ENCODE measurements at regions not wholly inside any gene's neighbourhood (a gene's known extent, or its start where the extent isn't known, plus 50 kb on each side); places are given as distances from the start of the nearest gene placed in this dataset.

GRCh38 chr13:22076658-22077057 is 405.8 kb downstream of the FGF9 start:
- Histone ChIP-seq H3K27ac (no peak overlapping the region), H3K4me3 (no peak overlapping the region), H3K4me1 (no peaks in the 10 kb centered on the region), H3K36me3 (no peaks in the 10 kb centered on the region), H3K9me3 (no peaks in the 10 kb centered on the region), H3K27me3 (no peaks in the 10 kb centered on the region)
- no peak for DNase-seq
- WGBS, 5 donors, result 45 to 72% (median 60%) methylated on average over 2 of the region's 2 CpGs
- TF ChIP-seq POLR2AphosphoS5 (IDR thresholded peaks at IDR 0.05) (no peak), POLR2A (IDR thresholded peaks at IDR 0.05) (no peak), EP300 (IDR thresholded peaks at IDR 0.05) (no peak), CTCF (IDR thresholded peaks at IDR 0.05) (no peak)
- intact Hi-C loops (cut with DNase I; ENCODE audit: low total_unique reads), result no loop called here

- Histone ChIP-seq H3K36me3 (no peaks in the 10 kb centered on the region), H3K27me3 (no peaks in the 10 kb centered on the region), H3K4me1 (no peaks in the 10 kb centered on the region), H3K27ac (no peak overlapping the region), H3K4me3 (no peak overlapping the region), H3K9me3 (no peaks in the 10 kb centered on the region)
- no peak for DNase-seq
- TF ChIP-seq POLR2A (IDR thresholded peaks at IDR 0.05) (no peak), POLR2AphosphoS5 (IDR thresholded peaks at IDR 0.05) (no peak), EP300 (IDR thresholded peaks at IDR 0.05) (no peak), CTCF (IDR thresholded peaks at IDR 0.05) (no peak)
- intact Hi-C loops (cut with DNase I; ENCODE audit: low total_unique reads), result no loop called here
- 13 to 29% (median 24%) methylated on average over 3 of the region's 3 CpGs for WGBS, 5 donors
Measured at GRCh38 chr13:22077205-22077683, 406.4 kb downstream of the FGF9 start.

GRCh38 chr13:22077764-22078163 is 406.9 kb downstream of the FGF9 start:
- Histone ChIP-seq H3K36me3 (no peaks in the 10 kb centered on the region), H3K4me1 (no peaks in the 10 kb centered on the region)

GRCh38 chr13:22079961-22080360 is 409.1 kb downstream of the FGF9 start:
- Histone ChIP-seq H3K4me1 (no peaks in the 10 kb centered on the region), H3K4me3 (no peak overlapping the region), H3K27ac (no peak overlapping the region), H3K9me3 (no peaks in the 10 kb centered on the region), H3K27me3 (no peaks in the 10 kb centered on the region), H3K36me3 (no peaks in the 10 kb centered on the region)
- TF ChIP-seq EP300 (IDR thresholded peaks at IDR 0.05) (no peak), POLR2AphosphoS5 (IDR thresholded peaks at IDR 0.05) (no peak), CTCF (IDR thresholded peaks at IDR 0.05) (no peak), POLR2A (IDR thresholded peaks at IDR 0.05) (no peak)
- WGBS, 5 donors, result 84 to 92% (median 87%) methylated on average over 11 of the region's 11 CpGs
- intact Hi-C loops (cut with DNase I; ENCODE audit: low total_unique reads), result no loop called here
- no peak for DNase-seq

More at GRCh38 chr13:22077764-22078163, 406.9 kb downstream of the FGF9 start:
- Histone ChIP-seq H3K27ac (no peak overlapping the region), H3K4me3 (no peak overlapping the region), H3K9me3 (no peaks in the 10 kb centered on the region), H3K27me3 (no peaks in the 10 kb centered on the region)
- TF ChIP-seq POLR2AphosphoS5 (IDR thresholded peaks at IDR 0.05), result no peak
- no peak for TF ChIP-seq CTCF (IDR thresholded peaks at IDR 0.05)
- TF ChIP-seq EP300 (IDR thresholded peaks at IDR 0.05), result no peak
- TF ChIP-seq POLR2A (IDR thresholded peaks at IDR 0.05), result no peak
- DNase-seq, result no peak
- 24 to 34% (median 33%) methylated on average over 2 of the region's 2 CpGs for WGBS, 5 donors
- intact Hi-C loops (cut with DNase I; ENCODE audit: low total_unique reads), result no loop called here
